ENCODE measurements at regions not wholly inside any gene's neighbourhood (a gene's known extent, or its start where the extent isn't known, plus 50 kb on each side); places are given as distances from the start of the nearest gene placed in this dataset.
"Not testable (repeated sequence)": the region's sequence is repeated elsewhere in the genome, so short reads cannot be mapped to it uniquely, and the experiment has no call there.

DNA sequence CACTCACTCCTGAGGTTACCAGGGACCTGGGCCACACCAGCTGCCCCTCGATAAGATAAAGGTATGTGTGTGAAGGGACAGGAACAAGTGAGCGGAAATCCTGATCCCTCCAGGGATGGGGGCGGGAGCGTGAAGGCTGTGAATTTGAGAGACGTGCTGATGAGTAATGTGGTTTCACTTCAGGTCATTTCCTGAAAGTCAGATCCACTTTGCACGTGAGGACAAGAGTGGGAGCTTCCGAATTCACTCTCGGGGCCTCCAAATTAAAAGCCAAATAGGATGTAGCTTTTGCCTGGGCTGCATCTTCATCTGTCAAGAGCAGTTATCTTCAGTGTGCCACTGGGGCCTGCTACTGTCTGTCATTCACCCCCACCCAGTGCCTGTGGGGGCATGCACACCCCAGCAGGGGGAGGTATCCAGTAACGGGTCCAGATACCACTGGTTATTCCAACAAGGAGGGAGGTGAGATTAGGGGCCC is 87.4 kb upstream of the LHX1 start:
- no peak overlapping the region for H3K4me3 ChIP-seq
- no peaks in the 10 kb centered on the region for H3K36me3 ChIP-seq
- H3K4me1 ChIP-seq = no peaks in the 10 kb centered on the region
- WGBS = 40% methylated on average over 9 of the region's 9 CpGs
- no peaks in the 10 kb centered on the region for H3K9me3 ChIP-seq
- no peak for TF ChIP-seq POLR2A (IDR thresholded peaks at IDR 0.05)
- no peak for TF ChIP-seq POLR2AphosphoS5 (IDR thresholded peaks at IDR 0.05)
- no peak for TF ChIP-seq CTCF (IDR thresholded peaks at IDR 0.05)
- TF ChIP-seq EP300 (IDR thresholded peaks at IDR 0.05) = no peak
- DNase-seq (ENCODE audit: low spot score in 2 of 2) = no peak
- no peak overlapping the region for H3K27ac ChIP-seq
- peaks cover 57% of the 10 kb centered on the region for H3K27me3 ChIP-seq

GRCh38 chr17:36850790-36851189 is 86.5 kb upstream of the LHX1 start:
- Histone ChIP-seq H3K27me3 (peaks cover 58% of the 10 kb centered on the region), H3K9me3 (no peaks in the 10 kb centered on the region), H3K27ac (no peak overlapping the region), H3K4me3 (no peak overlapping the region), H3K36me3 (no peaks in the 10 kb centered on the region), H3K4me1 (no peaks in the 10 kb centered on the region)
- no peak for DNase-seq (ENCODE audit: low spot score in 2 of 2)
- TF ChIP-seq EP300 (IDR thresholded peaks at IDR 0.05) = no peak
- no peak for TF ChIP-seq POLR2AphosphoS5 (IDR thresholded peaks at IDR 0.05)
- no peak for TF ChIP-seq POLR2A (IDR thresholded peaks at IDR 0.05)
- TF ChIP-seq CTCF (IDR thresholded peaks at IDR 0.05) = no peak
- 90% methylated on average over 5 of the region's 5 CpGs for WGBS

DNA sequence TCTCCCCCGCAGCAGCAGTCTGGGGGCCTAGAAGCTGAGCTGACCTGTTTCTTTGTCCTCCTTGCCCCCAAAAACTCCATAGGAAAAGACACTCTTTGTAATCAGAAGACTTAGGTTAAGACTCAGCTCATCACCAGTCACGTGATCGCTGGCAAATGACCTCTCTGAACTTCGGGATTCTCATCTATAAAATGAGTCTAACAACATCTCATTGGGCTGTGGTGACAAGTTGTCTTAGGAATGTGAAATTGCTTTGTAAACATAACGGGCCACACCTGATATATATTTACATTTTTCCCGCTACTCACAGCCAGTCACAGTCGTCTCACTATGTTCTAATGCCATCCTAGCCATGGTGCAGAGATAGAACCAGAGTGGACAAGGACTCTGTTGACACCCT is 86.0 kb upstream of the LHX1 start:
- DNase-seq (ENCODE audit: low spot score in 2 of 2) = no peak
- no peaks in the 10 kb centered on the region for H3K4me1 ChIP-seq
- no peak for TF ChIP-seq EP300 (IDR thresholded peaks at IDR 0.05)
- no peak for TF ChIP-seq POLR2AphosphoS5 (IDR thresholded peaks at IDR 0.05)
- TF ChIP-seq CTCF (IDR thresholded peaks at IDR 0.05) = no peak
- no peak for TF ChIP-seq POLR2A (IDR thresholded peaks at IDR 0.05)
- peaks cover 58% of the 10 kb centered on the region for H3K27me3 ChIP-seq
- no peaks in the 10 kb centered on the region for H3K36me3 ChIP-seq
- H3K9me3 ChIP-seq = no peaks in the 10 kb centered on the region
- no peak overlapping the region for H3K27ac ChIP-seq
- no peak overlapping the region for H3K4me3 ChIP-seq
- 65% methylated on average over 7 of the region's 7 CpGs for WGBS

GRCh38 chr17:36852478-36852877 is 84.8 kb upstream of the LHX1 start:
- H3K9me3 ChIP-seq; H3K36me3 ChIP-seq; H3K4me1 ChIP-seq; DNase-seq (ENCODE audit: low spot score in 2 of 2); H3K27ac ChIP-seq; H3K4me3 ChIP-seq: not testable (repeated sequence)
- H3K27me3 ChIP-seq = peaks cover 58% of the 10 kb centered on the region
- 65% methylated on average over 1 of the region's 1 CpG for WGBS

DNA sequence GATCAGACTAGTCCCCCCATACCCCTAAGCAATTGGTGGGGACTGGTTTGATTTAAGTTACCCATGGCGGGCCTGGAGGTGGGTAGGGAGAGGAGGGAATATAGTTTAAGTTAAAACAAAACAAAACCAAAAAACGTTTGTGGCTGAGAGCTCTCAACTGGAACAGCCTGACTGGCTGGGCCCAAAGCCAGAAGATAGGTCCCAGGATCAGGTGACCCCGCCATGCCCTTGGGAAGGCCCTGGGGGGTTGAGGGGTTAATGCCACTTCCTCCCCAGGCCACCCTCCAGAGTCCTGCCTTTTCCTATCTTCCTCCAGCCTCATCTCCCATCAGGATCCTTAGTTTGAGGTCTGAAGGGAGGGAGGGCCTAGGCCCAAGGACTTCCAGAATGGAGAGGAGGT is 82.3 kb upstream of the LHX1 start:
- H3K4me1 ChIP-seq = peaks cover 3% of the 10 kb centered on the region
- H3K27me3 ChIP-seq = peaks cover 72% of the 10 kb centered on the region
- no peaks in the 10 kb centered on the region for H3K36me3 ChIP-seq
- no peak overlapping the region for H3K4me3 ChIP-seq
- no peak overlapping the region for H3K27ac ChIP-seq
- no peak for DNase-seq (ENCODE audit: low spot score in 2 of 2)
- H3K9me3 ChIP-seq = no peaks in the 10 kb centered on the region
- WGBS = 67% methylated on average over 3 of the region's 3 CpGs
- TF ChIP-seq POLR2AphosphoS5 (IDR thresholded peaks at IDR 0.05) (no peak), POLR2A (IDR thresholded peaks at IDR 0.05) (no peak), EP300 (IDR thresholded peaks at IDR 0.05) (no peak), CTCF (IDR thresholded peaks at IDR 0.05) (no peak)

- no peak overlapping the region for H3K4me3 ChIP-seq
- DNase-seq (ENCODE audit: low spot score in 2 of 2) = no peak
- H3K27ac ChIP-seq = no peak overlapping the region
- peaks cover 77% of the 10 kb centered on the region for H3K27me3 ChIP-seq
- H3K36me3 ChIP-seq = no peaks in the 10 kb centered on the region
- WGBS = 91% methylated on average over 4 of the region's 4 CpGs
- peaks cover 3% of the 10 kb centered on the region for H3K4me1 ChIP-seq
- no peak for TF ChIP-seq CTCF (IDR thresholded peaks at IDR 0.05)
- TF ChIP-seq EP300 (IDR thresholded peaks at IDR 0.05) = no peak
- TF ChIP-seq POLR2AphosphoS5 (IDR thresholded peaks at IDR 0.05) = no peak
- no peak for TF ChIP-seq POLR2A (IDR thresholded peaks at IDR 0.05)
- no peaks in the 10 kb centered on the region for H3K9me3 ChIP-seq
These were observed 81.8 kb upstream of the LHX1 start for GRCh38 chr17:36855459-36855858.

All from suprapubic skin (tissue), 4 donors.